GF-D8 (cell line): ENCODE measurements at regions not wholly inside any gene's neighbourhood (a gene's known extent, or its start where the extent isn't known, plus 50 kb on each side); places are given as distances from the start of the nearest gene placed in this dataset.
"Not testable (repeated sequence)": the region's sequence is repeated elsewhere in the genome, so short reads cannot be mapped to it uniquely, and the experiment has no call there.

Experiments
- DNase-seq: peaks from one replicate; lab custom pipeline; 2025; lab: John Stamatoyannopoulos, UW

DNA sequence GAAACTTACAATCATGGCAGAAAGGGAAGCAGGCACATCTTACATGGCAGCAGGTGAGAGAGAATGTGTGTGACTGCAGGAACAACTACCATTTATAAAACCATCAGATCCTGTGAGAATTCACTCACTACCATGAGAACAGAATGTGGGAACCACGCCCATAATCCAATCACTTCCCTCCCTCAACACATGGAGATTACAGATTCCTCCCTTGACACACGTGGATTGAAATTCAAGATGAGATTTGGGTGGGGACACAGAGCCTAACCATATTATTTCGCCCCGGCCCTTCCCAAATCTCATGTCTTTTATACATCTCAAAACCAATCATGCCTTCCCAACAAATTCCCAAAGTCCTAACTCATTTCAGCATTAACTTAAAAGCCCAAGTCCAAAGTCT, 203.6 kb downstream of the C12orf75 start:
- DNase-seq = no peak

DNA sequence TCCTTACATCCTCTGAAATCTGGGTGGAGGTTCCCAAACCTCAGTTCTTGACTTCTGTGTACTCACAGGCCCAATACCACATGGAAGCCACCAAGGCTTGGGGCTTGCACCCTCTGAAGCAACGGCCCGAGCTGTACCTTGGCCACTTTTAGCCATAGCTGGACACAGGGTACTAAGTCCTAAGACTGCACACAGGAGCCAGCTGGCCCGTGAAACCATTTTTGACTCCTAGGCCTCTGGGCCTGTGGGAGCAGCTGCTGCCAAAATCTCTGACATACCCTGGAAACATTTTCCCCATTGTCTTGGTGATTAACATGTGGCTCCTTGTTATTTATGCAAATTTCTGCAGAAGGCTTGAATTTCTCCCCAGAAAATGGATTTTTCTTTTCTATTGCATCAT, 204.5 kb downstream of the C12orf75 start:
- DNase-seq = not testable (repeated sequence)

DNA sequence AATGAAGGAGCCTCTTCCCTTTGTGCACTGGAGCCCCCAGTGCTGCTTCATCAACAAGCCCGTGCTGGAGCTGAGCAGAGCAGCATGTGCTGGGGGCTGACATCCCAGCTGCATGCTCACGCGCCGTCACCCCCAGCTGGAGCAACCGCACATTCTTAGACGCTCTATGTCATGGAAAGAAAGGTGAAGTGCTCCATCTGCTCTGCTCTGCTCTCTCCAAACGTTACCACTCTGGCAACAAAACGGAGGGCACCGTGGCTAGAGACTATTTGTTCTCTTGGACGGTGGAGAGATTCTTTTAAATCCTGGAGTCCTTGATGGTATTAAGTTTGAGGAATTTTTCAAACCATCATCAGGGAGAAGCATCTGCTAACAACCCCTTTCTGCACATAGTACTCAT, 208.4 kb downstream of the C12orf75 start:
- no peak for DNase-seq

DNA sequence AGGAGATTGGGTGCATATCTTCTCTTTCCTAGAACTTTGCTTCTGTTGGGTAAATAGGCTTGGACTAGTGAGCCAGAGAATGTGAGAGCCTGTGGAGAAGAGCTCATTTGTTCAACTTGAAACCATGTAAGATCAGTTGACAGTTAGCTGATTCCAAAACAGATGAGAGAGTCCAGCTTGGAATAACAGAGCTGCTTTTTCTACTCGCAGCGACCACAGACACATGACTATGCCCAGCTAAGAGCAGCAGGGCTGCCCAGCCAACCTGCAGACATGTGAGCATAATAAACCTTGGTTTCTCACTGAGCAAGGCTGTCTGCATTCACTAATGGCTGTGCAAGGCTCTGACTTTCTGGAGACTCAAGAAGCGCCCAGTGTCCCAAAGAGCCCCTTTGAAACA, 209.2 kb downstream of the C12orf75 start:
- DNase-seq = no peak

DNA sequence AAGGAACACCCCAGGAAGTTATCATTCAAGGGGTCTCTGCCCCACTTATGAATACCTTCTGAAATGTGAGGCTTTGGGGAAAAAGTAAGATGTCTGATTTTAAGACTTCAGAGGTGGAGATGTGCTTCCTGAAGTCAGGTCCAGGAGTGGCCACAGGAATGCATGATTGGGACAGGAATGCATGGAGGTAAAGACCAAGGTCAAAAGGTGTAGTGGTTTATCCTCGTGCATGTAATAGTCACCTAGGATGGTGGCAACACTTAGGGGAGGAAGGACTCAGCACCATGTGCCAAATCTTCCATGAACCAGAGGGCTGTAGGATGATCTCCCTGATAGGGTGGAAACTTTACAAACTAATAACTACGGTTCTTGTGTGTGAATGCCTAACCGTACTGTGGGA, 217.3 kb downstream of the C12orf75 start:
- no peak for DNase-seq

DNA sequence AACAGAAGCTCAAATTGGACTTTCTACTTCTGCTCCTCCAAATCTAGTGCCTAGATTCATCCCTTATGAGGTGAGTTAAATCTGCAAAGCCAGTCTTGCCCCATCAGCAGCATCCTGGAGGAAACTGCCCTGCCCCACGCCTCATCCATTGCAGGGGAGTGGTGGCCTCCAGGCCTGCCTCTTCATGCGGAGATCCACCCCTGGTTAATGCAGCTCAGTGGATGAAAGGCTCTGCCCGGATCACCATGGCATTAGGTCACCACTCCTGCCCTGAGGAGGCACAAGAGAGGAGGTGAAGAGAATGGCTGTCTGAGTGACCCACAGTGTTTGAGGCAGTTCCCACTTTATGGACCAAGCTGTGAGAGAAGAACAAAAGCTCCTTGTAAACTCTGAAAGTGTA, 218.1 kb downstream of the C12orf75 start:
- no peak for DNase-seq

DNA sequence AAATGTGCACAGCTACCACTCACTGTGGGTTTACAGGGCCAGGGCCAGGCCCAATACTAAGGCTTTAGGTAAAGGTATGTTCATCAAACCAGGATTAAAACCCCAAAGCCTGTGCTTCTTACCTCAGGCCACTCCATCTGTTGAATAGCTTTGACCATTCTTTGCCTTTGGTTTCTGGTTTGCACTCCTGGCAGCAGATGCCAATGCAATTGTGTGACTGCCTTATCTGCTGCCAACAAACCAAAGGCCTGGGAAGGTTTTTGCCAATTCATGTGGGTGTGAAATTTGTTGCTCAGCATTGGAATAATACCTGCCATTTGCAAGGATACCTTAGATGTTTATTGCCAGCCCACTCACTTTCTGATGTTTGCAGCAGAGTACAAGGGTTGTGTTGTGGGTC, 221.6 kb downstream of the C12orf75 start:
- DNase-seq = no peak

DNA sequence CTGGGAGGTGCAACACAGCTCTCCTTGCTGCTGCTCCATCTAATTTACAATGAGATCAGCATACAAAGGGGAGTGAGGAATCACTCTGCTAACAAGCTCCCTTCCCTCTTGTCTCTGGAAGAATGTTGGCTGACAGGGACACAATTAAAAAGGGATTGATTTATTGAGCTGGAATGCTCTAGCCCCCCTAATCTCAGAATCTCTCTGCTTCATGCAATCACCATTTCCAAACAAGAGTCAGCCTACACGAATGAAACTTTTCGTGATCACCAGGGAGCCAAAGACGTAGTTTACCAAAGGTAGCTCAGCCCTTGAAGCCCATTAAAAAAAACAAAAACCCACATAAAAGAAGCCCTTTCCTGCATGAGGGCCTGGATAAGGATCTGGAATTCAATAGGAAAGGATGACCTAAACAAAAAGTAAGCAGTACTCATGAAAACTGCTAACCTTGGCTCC, 223.8 kb downstream of the C12orf75 start:
- DNase-seq = no peak

DNA sequence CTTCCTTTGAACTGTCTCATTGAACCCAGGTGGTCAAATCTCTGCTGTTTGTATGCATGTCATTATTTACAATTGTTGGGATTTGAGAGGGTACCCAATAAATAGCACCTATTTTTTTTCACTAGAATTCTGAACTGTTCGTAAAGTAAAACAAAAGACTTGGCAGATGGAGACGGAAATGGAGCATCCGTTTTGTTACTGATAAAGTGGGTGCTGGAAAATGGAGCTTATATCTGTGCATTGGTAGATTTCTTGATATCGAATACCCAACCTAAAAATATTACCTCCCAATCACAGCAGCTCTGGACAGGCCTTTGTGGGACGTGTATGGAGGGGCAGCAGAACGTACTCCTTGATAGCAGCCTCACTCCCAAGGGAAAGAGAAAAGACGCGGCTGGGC, 224.4 kb downstream of the C12orf75 start:
- no peak for DNase-seq

DNA sequence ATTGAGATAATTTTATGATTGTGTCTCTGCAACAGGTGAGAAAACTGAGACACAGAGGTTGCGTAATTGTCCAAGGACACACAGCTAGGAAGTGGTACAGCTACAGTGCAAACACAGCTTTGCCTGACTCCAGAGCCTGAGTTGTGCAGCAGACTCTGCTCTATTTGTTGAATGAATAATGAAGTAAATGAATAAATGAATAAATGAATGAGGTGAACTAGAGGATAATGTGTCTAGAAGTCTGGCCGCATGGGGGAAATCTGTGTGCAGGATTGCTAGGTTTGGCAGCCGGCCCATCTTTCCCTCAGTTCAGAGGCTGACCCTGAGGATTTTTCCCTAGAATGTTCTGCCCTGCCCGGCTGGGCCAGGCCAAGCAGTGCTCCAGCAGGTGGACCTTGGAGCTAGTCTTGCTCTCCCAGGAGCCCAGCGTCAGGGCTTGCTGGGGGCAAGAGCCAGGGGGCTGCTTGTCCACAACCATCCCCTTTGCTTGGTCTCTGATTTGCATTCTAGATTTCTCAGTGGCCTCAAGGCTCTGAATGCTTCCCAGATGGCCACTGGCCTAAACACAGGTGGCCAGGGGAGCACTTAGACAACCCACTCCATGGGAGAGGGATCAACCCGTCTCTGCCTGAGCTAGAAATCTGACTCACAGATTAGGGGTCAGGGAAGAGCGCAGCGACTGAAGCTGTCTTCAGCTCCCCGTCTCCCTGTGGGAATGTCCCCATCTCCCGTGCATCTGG, 225.2 kb downstream of the C12orf75 start:
- DNase-seq = no peak

DNA sequence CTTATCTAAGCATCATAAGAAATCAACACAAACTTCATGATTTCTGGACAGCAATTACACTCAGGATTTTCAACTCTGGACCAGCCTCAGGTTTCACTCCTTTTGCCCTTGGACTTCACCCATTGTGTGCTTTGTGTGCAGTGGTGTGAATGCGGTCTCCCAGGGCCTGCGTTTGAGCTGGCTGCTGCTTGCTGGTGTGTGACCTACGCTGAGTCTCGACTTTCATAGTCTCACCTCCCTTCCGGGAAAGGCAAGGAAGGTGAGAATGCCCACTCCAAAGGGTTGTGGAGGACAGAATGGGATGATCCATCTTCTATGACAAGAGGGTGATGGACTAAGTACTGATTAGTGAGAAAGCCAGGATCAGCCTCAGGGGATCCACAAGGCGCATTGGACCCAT, 228.8 kb downstream of the C12orf75 start:
- DNase-seq = no peak

DNA sequence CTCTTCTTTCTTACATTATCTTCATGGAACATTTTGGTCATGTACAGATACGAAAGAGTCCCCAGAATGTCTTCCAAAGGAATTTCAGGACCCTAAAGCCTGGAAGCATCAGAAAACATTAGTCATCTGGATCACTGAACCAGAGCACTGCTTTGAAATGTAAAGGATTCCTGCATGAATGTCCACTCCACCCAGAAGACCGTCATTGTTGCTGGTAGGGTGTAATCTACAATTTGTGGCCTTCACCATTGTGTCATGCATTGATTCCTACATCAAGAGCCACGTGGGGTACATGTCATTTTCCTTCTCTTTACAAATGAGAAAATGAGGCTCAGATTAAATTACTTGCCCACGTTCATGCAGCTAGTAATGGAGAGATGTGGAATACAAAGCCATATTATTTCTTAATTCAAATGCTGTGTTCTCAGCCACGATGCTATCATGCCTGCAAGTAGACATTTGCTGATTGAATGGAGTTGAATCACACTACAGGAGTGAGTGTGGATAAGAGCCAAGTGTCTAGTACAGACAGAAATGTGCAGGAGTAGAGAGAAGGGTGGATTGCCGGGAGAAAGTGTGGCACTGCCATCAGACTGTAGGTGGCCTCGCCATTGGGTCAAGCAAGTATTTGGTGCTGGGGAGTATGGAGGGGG, 231.2 kb downstream of the C12orf75 start:
- no peak for DNase-seq

DNA sequence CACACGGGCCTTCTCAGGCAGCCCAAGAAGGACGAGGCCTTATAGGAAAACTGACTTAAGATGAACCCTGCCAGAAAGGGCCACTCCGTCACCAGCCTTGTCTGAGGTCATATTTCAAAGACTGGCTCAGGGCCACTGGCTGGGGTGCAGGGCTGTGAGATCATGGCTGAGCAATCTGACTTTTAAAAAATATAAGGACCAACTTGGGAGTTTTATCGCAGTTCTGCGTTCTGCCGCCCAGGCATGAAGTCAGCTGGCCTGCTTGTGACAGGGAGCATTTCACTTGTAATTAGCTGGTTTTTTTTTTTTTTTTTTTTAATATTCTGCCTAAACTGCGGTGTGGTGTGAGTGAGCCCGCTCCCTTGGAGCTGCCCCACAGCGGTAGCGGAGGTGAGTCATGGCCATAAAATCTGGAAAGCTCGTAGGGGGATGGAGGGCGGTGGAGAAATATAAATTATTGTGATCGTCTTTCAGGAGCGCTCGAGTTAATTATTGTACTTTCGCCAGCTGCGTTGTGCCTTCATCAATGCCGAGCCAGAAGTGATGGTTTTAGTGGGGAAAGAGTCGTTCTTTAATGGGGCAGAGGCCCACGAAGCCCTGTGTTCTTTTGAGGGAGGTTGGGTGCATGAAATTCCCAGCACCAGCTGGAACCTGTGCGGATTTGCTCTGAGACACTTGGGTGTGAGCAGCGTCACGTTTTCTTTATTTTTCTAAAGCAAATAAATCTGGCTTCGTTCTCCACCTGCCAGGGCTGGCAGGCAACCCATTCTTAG, 231.9 kb downstream of the C12orf75 start:
- DNase-seq = no peak

DNA sequence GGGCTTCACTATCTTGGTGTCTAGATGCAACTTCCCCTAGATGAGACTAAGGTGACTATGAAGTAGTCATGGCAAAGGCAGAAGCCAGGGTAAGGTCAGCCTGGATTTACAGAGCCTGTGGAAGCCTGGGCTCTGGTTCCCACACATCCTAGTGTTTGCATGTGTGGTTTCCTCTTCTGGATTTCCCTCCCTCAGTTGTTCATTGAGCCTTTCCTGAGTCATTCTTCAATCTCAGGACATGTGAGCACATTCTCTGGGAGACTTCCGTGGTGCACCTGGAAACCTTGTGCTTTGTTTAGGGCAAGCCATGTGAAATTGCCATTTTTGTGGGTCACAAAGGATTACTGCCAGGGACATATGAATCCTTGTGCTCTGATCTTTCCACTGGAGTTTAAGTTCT, 236.6 kb downstream of the C12orf75 start:
- no peak for DNase-seq

DNA sequence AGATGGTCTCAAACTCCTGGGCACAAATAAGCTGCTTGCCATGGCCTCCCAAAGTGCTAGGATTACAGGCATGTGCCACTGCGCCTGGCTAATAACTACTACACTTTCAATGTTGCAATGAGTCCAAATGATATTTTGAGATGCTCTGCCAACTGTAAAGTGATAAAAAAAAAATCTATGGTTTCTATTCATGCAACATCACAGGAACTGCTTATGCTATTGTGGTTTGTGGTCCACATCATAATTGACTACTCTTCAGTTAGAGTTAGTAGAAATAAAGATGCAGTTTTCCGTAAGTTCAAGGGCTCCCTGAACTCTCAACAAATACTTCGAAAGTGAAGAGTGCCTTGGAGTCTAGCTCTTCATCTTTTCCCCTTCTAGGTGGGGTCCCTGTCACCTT, 239.4 kb downstream of the C12orf75 start:
- no peak for DNase-seq

DNA sequence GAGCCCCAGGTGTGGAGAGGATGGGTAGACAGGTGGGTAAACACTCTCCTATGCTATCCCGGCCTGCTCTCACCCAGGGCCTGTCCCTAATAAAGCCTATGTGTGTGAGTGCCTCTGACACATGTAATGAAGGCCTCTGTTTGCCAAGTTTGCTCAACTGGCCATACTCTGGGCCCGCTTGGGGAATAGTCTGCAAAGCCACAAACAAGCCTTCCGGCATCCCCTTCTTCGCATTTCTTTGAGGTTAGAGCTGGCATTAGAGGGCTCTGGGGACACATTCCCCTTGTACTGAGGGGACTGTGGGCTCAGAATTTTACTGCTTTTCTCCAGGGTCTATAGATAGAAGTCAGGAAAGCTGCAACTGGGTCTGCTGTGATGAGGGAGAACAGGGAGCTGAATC, 240.5 kb downstream of the C12orf75 start:
- no peak for DNase-seq

DNA sequence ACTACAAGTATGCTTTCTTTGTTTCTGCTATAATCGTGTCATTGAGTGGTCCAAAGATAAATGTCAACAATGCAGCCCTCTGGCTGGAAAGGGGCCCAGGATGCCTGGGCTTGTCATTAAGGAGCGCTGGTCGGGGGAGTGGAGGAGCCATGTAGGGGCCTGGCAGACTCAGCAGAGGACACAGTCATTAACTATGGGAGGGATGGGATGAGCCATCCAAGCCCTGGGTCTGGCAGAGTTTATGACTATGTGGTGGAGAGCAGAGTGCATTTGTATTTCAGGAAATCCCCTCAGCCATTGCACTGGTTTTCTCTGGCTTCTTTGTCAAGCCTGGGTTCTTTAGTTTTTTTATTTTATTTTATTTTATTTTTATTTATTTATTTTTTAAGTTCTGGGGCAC, 243.1 kb downstream of the C12orf75 start:
- no peak for DNase-seq

DNA sequence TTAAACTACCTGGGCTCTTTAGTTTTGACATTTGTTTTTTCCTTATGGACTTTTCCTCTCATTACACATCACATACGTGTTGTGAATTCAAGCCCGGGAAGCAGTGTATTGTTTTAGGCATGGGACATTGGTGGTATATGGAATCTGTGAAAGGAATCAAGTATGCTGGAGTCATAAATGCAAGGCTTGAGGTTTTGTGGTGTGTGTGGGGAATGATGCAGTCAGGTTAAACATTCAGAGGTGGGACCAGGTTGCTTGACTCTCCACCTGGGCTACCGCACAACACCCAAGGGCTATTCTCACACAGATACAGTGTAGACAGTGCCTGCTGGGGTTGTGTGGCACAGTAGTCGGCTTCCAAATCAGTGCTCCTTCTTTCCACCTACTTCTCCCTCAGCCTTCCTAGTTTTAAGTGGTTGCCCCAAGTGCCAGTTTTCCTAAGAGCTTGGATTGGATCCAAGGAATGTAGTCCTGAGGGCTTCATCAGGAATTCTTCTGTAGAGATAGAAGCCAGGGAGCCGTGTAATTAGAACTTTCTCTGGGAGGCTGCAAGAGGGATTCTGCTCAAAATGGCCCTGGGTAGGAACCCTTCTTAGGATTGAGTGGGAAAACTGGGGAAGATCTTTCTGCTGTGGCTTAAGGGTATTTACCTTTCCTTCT, 243.7 kb downstream of the C12orf75 start:
- no peak for DNase-seq

DNA sequence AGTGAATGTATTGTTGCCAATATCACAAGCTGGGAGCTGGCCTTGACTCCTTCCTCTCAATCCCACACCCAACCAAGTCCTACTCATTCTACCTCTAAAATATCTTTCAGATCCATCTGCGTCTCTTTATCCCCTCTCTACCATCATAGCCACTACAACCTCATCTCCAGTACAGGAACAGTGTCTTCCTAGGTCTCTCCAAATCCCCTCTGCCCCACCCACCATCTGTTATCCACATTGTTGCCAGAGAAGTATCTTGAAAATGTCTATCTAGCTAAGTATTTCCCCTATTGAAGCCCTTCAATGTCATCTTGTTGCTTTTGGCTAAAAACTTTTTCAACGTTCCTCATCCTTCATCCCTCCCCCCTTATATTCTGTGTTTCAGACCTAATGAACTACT, 244.7 kb downstream of the C12orf75 start:
- DNase-seq = no peak

DNA sequence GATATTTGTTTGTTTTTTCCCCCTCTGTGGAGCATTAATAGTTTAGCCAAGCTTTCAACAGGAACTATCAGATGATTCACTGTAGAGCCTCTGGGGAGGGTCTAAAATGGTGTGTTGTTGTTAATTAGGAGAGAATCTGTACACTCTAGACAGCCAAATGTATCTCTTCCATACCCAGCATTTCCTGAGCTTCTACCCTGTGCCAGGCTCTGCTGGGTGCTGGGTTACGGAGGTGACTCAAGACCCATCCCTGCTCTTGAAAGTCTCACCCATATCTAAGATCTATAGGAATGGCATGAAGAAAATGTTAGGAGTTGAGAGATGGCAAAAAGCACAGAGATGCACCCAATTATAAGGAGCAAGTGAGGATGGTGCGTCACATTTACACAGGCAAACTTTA, 245.8 kb downstream of the C12orf75 start:
- no peak for DNase-seq

DNA sequence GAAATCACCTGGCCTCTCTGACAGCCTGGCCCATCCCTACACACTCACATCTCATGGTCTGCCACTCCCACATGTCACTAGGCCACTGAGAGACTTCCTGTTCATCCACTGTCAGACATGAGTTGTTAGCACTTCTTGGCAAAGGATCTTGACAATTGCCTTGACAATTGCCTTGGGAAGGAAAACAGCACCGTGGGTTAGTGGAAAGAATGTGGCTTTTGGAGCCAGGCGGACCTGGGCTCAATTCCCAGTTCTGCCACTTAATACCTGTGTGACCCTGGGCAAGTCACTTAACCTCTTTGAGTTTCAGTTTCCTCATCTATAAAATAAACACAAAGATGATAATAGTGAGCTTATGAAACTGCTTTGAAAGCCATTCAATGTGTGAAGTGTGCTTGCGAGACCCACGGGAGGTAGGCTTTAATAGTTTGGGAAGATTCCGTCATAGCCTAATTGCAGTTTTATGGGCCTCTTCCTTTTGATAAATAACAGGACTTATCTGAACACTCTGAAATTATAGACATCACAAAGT, 250.4 kb downstream of the C12orf75 start:
- DNase-seq = no peak

DNA sequence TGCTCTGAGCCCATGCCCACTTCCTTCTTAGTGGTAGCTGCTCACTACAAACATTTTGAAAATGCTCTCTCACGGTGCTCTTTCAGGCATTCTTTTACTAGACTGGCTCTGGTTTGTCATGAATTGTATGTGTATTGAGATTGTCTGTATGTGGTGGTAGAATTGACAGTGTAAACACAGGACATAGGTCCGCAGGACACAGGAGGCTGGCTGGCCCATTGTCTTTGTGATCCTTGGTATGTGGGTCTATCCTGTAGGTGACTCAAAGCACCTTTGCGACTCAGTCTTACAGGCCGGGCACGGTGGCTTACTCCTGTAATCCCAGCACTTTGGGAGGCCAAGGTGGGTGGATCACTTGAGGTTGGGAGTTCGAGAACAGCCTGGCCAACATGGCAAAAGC, 250.9 kb downstream of the C12orf75 start:
- DNase-seq = no peak
